ENCODE measurements at regions not wholly inside any gene's neighbourhood (a gene's known extent, or its start where the extent isn't known, plus 50 kb on each side); places are given as distances from the start of the nearest gene placed in this dataset.
A peak's percentile ranks its signal among the peaks of the same experiment; 100 is the strongest.

GRCh38 chr7:142377567-142377966 lies 119.7 kb upstream of the PRSS58 start:
- TF ChIP-seq POLR2A (IDR thresholded peaks at IDR 0.05; ENCODE audit: low read depth, low read length) (no peak), POLR2AphosphoS5 (IDR thresholded peaks at IDR 0.05; ENCODE audit: low read depth, low read length) (no peak), TAF1 (IDR thresholded peaks at IDR 0.05; ENCODE audit: borderline replicate concordance, low read depth, low read length) (no peak)
- no peak for FAIRE-seq
- DNase-seq (ENCODE audit: insufficient read length) = no peak

GRCh38 chr7:142376356-142376997 lies 118.6 kb upstream of the PRSS58 start:
- no peak for TF ChIP-seq POLR2AphosphoS5 (IDR thresholded peaks at IDR 0.05; ENCODE audit: low read depth, low read length)
- DNase-seq (ENCODE audit: insufficient read length) = no peak
- FAIRE-seq = no peak

GRCh38 chr7:142375710-142376313 lies 118.0 kb upstream of the PRSS58 start:
- DNase-seq (ENCODE audit: insufficient read length) (no peak), FAIRE-seq (no peak)
- TF ChIP-seq TAF1 (IDR thresholded peaks at IDR 0.05; ENCODE audit: borderline replicate concordance, low read depth, low read length) = no peak
- no peak for TF ChIP-seq POLR2A (IDR thresholded peaks at IDR 0.05; ENCODE audit: low read depth, low read length)
- no peak for TF ChIP-seq POLR2AphosphoS5 (IDR thresholded peaks at IDR 0.05; ENCODE audit: low read depth, low read length)

GRCh38 chr7:142372727-142373126 lies 114.9 kb upstream of the PRSS58 start:
- DNase-seq (ENCODE audit: insufficient read length) (no peak), FAIRE-seq (no peak)
- TF ChIP-seq TAF1 (IDR thresholded peaks at IDR 0.05; ENCODE audit: borderline replicate concordance, low read depth, low read length) (no peak), POLR2A (IDR thresholded peaks at IDR 0.05; ENCODE audit: low read depth, low read length) (no peak), POLR2AphosphoS5 (IDR thresholded peaks at IDR 0.05; ENCODE audit: low read depth, low read length) (no peak)

GRCh38 chr7:142371586-142372377 lies 113.9 kb upstream of the PRSS58 start:
- FAIRE-seq = no peak

GRCh38 chr7:142365410-142365842 lies 107.6 kb upstream of the PRSS58 start:
- no peak for DNase-seq (ENCODE audit: insufficient read length)
- TF ChIP-seq POLR2AphosphoS5 (IDR thresholded peaks at IDR 0.05; ENCODE audit: low read depth, low read length) (no peak), POLR2A (IDR thresholded peaks at IDR 0.05; ENCODE audit: low read depth, low read length) (no peak), TAF1 (IDR thresholded peaks at IDR 0.05; ENCODE audit: borderline replicate concordance, low read depth, low read length) (no peak)
- no peak for FAIRE-seq

More at GRCh38 chr7:142371586-142372377, 113.9 kb upstream of the PRSS58 start:
- DNase-seq (ENCODE audit: insufficient read length) = no peak
- TF ChIP-seq POLR2A (IDR thresholded peaks at IDR 0.05; ENCODE audit: low read depth, low read length) (no peak), POLR2AphosphoS5 (IDR thresholded peaks at IDR 0.05; ENCODE audit: low read depth, low read length) (no peak), TAF1 (IDR thresholded peaks at IDR 0.05; ENCODE audit: borderline replicate concordance, low read depth, low read length) (no peak)

- no peak for DNase-seq (ENCODE audit: insufficient read length)
- FAIRE-seq = no peak
- no peak for TF ChIP-seq POLR2A (IDR thresholded peaks at IDR 0.05; ENCODE audit: low read depth, low read length)
- no peak for TF ChIP-seq POLR2AphosphoS5 (IDR thresholded peaks at IDR 0.05; ENCODE audit: low read depth, low read length)
Observed at GRCh38 chr7:142364551-142364950, 106.7 kb upstream of the PRSS58 start.

- no peak for FAIRE-seq
- TF ChIP-seq POLR2A (IDR thresholded peaks at IDR 0.05; ENCODE audit: low read depth, low read length) = no peak
- TF ChIP-seq TAF1 (IDR thresholded peaks at IDR 0.05; ENCODE audit: borderline replicate concordance, low read depth, low read length) = no peak
- no peak for DNase-seq (ENCODE audit: insufficient read length)
Observed at GRCh38 chr7:142362349-142362748, 104.5 kb upstream of the PRSS58 start.

GRCh38 chr7:142359694-142360279 lies 101.9 kb upstream of the PRSS58 start:
- TF ChIP-seq POLR2AphosphoS5 (IDR thresholded peaks at IDR 0.05; ENCODE audit: low read depth, low read length) = no peak
- TF ChIP-seq POLR2A (IDR thresholded peaks at IDR 0.05; ENCODE audit: low read depth, low read length) = no peak
- no peak for DNase-seq (ENCODE audit: insufficient read length)
- no peak for FAIRE-seq

GRCh38 chr7:142357953-142358520 lies 100.2 kb upstream of the PRSS58 start:
- no peak for TF ChIP-seq POLR2AphosphoS5 (IDR thresholded peaks at IDR 0.05; ENCODE audit: low read depth, low read length)
- no peak for TF ChIP-seq POLR2A (IDR thresholded peaks at IDR 0.05; ENCODE audit: low read depth, low read length)
- no peak for TF ChIP-seq TAF1 (IDR thresholded peaks at IDR 0.05; ENCODE audit: borderline replicate concordance, low read depth, low read length)
- DNase-seq (ENCODE audit: insufficient read length) (peak; percentile 20), FAIRE-seq (peak; percentile 38)

GRCh38 chr7:142356166-142356565 lies 98.3 kb upstream of the PRSS58 start:
- DNase-seq (ENCODE audit: insufficient read length) = no peak
- no peak for TF ChIP-seq POLR2A (IDR thresholded peaks at IDR 0.05; ENCODE audit: low read depth, low read length)
- FAIRE-seq = no peak

All from GM12892 (cell line).